Body of pancreas (tissue), 4 donors: ENCODE measurements at regions not wholly inside any gene's neighbourhood (a gene's known extent, or its start where the extent isn't known, plus 50 kb on each side); places are given as distances from the start of the nearest gene placed in this dataset.

Source experiments
- CTCF ChIP-seq, 7 experiments: fragments of 450-650 bp in 4 of 7; fragments of 200-600 bp in 3 of 7; sonication (generic) in 3 of 7; IDR thresholded peaks; one replicate each; pipeline ENCODE4 v1.5.1; 2016 to 2019; ENCODE audit warnings: antibody characterized with exemption in 7 of 7
- POLR2A ChIP-seq, 3 donors: fragments of 450-650 bp; IDR thresholded peaks; one replicate each; pipeline ENCODE4 v1.6.1; 2016; ENCODE audit warnings: antibody characterized with exemption in 3 of 3, mild to moderate bottlenecking in 2 of 3

DNA sequence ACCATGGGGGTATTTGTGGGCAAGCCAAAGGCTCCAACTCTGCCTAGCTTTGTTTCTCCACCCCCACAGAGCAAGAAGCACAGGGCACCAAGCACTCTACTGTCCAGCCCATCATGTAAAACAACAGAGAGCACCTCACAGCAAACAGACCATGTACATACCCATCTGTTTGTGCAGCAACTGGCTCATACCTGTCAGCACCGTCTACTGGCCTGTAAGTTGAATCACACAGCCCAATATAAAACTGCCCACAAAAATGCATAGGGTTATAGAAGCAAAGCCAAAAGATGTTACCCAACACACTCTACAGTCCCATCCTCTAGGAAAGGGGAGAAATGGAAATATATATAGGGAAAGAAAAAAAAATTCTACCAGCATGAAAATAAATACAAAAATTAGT is 139.7 kb upstream of the CPNE4 start:
- no peak for TF ChIP-seq CTCF (IDR thresholded peaks at IDR 0.05)
- TF ChIP-seq POLR2A (IDR thresholded peaks at IDR 0.05) = no peak
